Hepatocyte (in vitro differentiated cells): ENCODE measurements at regions not wholly inside any gene's neighbourhood (a gene's known extent, or its start where the extent isn't known, plus 50 kb on each side); places are given as distances from the start of the nearest gene placed in this dataset.

Source experiments
- DNase-seq: peaks from one replicate; pipeline ENCODE4 v3.0.0-alpha.2; 2016; ENCODE audit warnings: low spot score
- H2AFZ ChIP-seq: fragments of 200-600 bp; sonication (generic); 2 replicates; pipeline ENCODE4 v1.6.0; 2016; ENCODE audit warnings: antibody characterized with exemption, mild to moderate bottlenecking
- H3K27ac ChIP-seq: fragments of 200-600 bp; sonication (generic); 2 replicates; pipeline ENCODE4 v1.5.1; 2016; ENCODE audit warnings: mild to moderate bottlenecking
- H3K27me3 ChIP-seq: fragments of 200-600 bp; sonication (generic); 2 replicates; pipeline ENCODE4 v1.6.1; 2016
- H3K36me3 ChIP-seq: fragments of 200-600 bp; sonication (generic); replicated peaks from 2 replicates; pipeline ENCODE4 v1.5.1; 2016; ENCODE audit warnings: low read depth; ENCODE audit not compliant: insufficient read depth
- H3K4me1 ChIP-seq: fragments of 200-600 bp; sonication (generic); 2 replicates; pipeline ENCODE4 v1.5.1; 2016; ENCODE audit warnings: mild to moderate bottlenecking, moderate library complexity; ENCODE audit not compliant: insufficient read depth
- H3K4me2 ChIP-seq: fragments of 200-600 bp; sonication (generic); 2 replicates; pipeline ENCODE4 v1.6.0; 2016
- H3K4me3 ChIP-seq: fragments of 200-600 bp; sonication (generic); 2 replicates; pipeline ENCODE4 v1.5.1; 2016; ENCODE audit warnings: mild to moderate bottlenecking
- H3K79me2 ChIP-seq: fragments of 200-600 bp; sonication (generic); 2 replicates; pipeline ENCODE4 v1.6.0; 2017; ENCODE audit warnings: mild to moderate bottlenecking
- H3K9me2 ChIP-seq: fragments of 200-600 bp; sonication (generic); replicated peaks from 2 replicates; pipeline ENCODE4 v1.6.0; 2017; ENCODE audit warnings: mild to moderate bottlenecking; ENCODE audit not compliant: insufficient read depth
- H3K9me3 ChIP-seq: fragments of 200-600 bp; sonication (generic); 2 replicates; pipeline ENCODE4 v1.5.1; 2016; ENCODE audit warnings: low read depth, mild to moderate bottlenecking
- H4K20me1 ChIP-seq: fragments of 200-600 bp; sonication (generic); 2 replicates; pipeline ENCODE4 v1.6.0; 2016; ENCODE audit warnings: mild to moderate bottlenecking; ENCODE audit not compliant: insufficient read depth, poor library complexity, severe bottlenecking
- EZH2 ChIP-seq: fragments of 200-600 bp; sonication (generic); IDR thresholded peaks from 2 replicates; pipeline ENCODE4 v1.6.1; 2016; ENCODE audit warnings: antibody characterized with exemption, mild to moderate bottlenecking, borderline replicate concordance
- EZH2phosphoT487 ChIP-seq: fragments of 200-600 bp; sonication (generic); IDR thresholded peaks from one replicate; pipeline ENCODE4 v1.6.1; 2018; ENCODE audit warnings: antibody characterized with exemption, mild to moderate bottlenecking, low read depth, moderate library complexity; ENCODE audit not compliant: unreplicated experiment, severe bottlenecking
- WGBS: methylation state at CpG from one replicate; pipeline ENCODE4 v1.1.6; 2016; ENCODE audit warnings: low lambda C conversion rate; ENCODE audit errors: missing lambda C conversion rate; 5-methylcytosine and 5-hydroxymethylcytosine counted together
- TF ChIP-seq, protein P1 (sequence below): fragments of 200-600 bp; sonication (generic); IDR thresholded peaks from 2 replicates; pipeline ENCODE4 v1.5.1; 2016; ENCODE audit warnings: antibody characterized with exemption, mild to moderate bottlenecking; ENCODE audit not compliant: poor library complexity

DNA sequence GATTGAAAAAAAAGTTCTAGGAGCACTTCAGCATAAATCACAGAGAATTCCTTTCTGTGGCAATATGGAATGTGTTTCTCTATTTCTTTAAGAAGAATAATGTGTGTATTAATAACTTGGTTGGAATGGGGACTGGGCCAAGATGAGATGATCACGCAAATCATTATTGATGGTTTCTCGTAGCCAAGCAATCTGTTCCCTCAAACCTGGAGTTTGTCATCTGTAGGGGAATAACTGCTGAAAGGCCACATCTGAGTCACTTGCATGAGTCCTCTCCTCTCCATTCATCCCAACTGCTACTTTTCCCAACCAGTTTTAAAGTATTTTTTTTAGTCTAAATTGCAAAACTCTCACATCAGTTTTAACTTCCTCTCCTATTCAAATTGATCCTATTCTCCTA, 480.4 kb downstream of the PLPP3 start:
- Histone ChIP-seq H2AFZ (no peak overlapping the region), H4K20me1 (no peaks in the 10 kb centered on the region), H3K27ac (no peak overlapping the region), H3K4me1 (no peaks in the 10 kb centered on the region), H3K4me3 (no peak overlapping the region), H3K36me3 (no peaks in the 10 kb centered on the region), H3K9me2 (no peaks in the 10 kb centered on the region), H3K9me3 (no peaks in the 10 kb centered on the region), H3K4me2 (no peak overlapping the region), H3K79me2 (no peaks in the 10 kb centered on the region), H3K27me3 (no peaks in the 10 kb centered on the region)
- DNase-seq, result no peak
- TF ChIP-seq EZH2 (no peak), EZH2phosphoT487 (no peak)
- TF ChIP-seq, protein P1, sequence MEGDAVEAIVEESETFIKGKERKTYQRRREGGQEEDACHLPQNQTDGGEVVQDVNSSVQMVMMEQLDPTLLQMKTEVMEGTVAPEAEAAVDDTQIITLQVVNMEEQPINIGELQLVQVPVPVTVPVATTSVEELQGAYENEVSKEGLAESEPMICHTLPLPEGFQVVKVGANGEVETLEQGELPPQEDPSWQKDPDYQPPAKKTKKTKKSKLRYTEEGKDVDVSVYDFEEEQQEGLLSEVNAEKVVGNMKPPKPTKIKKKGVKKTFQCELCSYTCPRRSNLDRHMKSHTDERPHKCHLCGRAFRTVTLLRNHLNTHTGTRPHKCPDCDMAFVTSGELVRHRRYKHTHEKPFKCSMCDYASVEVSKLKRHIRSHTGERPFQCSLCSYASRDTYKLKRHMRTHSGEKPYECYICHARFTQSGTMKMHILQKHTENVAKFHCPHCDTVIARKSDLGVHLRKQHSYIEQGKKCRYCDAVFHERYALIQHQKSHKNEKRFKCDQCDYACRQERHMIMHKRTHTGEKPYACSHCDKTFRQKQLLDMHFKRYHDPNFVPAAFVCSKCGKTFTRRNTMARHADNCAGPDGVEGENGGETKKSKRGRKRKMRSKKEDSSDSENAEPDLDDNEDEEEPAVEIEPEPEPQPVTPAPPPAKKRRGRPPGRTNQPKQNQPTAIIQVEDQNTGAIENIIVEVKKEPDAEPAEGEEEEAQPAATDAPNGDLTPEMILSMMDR, result no peak
- 77% methylated on average over 2 of the region's 2 CpGs for WGBS

DNA sequence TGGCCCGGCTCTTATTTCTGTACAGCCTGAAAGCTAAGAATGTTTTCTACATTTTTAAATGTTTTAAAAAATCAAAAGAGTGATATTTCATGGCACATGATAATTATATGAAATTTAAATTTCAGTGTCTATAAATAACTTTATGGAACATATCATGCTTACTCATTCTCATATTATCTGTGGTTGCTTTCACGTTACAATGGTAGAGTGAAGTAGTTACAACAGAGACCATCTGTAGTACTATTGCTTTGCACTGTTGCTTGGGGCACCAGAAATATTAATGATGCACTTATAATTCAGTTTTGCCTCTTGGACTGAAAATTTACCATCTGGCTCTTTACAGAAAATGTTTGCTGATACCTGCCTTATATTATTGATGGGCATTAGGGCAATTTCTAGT, 481.6 kb downstream of the PLPP3 start:
- no peak overlapping the region for H2AFZ ChIP-seq
- no peaks in the 10 kb centered on the region for H3K4me1 ChIP-seq
- no peaks in the 10 kb centered on the region for H3K79me2 ChIP-seq
- no peaks in the 10 kb centered on the region for H4K20me1 ChIP-seq
- no peaks in the 10 kb centered on the region for H3K36me3 ChIP-seq
- H3K27me3 ChIP-seq, result no peaks in the 10 kb centered on the region
- no peaks in the 10 kb centered on the region for H3K9me3 ChIP-seq
- TF ChIP-seq, protein P1, result no peak
- no peak for TF ChIP-seq EZH2
- no peak for TF ChIP-seq EZH2phosphoT487
- H3K27ac ChIP-seq, result no peak overlapping the region
- H3K4me3 ChIP-seq, result no peak overlapping the region
- 92% methylated on average over 2 of the region's 2 CpGs for WGBS
- H3K9me2 ChIP-seq, result no peaks in the 10 kb centered on the region
- DNase-seq, result no peak
- no peak overlapping the region for H3K4me2 ChIP-seq

DNA sequence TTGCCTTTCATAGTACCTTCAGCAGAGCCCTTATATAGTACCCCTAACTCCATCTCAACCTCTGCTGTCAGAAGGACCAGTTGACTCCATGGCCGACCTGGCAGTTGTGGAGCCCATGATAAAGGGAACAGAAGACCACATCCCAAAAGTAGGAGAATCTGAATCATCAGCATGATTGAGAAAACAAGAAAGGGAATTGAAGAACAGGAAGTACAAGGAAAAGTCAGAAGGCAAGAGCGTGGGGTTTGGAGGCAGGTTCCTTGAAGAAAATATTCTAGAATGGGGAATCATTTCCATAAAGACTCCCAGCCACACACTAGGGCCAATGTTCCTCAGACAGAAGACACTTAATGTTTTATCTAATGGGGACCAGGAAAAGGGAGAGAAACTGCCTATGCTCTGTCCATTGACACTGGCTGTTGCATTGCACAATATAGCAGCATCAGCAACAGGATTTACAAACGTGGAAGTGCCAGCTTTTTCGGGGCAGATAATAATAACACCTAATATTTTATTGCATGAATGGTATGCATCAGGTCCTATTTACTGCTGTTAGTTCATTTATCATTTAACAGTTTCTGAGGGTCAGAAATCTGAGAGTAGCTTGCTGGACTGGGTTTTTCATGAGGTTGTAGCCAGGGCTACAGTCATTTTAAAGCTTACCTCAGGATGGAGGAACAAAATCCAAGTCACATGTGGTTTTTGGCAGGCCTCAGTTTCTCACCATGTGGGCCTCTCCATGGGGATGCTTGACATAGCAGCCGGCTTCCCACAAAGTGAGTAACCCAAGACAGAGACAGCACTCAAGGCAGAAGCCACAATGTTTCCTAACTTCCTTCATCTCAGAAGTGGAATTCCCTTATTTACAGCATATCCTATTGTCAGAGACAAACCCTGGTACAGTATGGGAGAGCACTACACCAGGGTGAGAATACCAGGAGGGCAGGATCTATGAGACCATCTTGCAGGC, 483.4 kb downstream of the PLPP3 start:
- no peak overlapping the region for H3K4me2 ChIP-seq
- H4K20me1 ChIP-seq, result no peaks in the 10 kb centered on the region
- no peak overlapping the region for H3K27ac ChIP-seq
- H3K9me3 ChIP-seq, result no peaks in the 10 kb centered on the region
- 79% methylated on average over 5 of the region's 5 CpGs for WGBS
- H3K79me2 ChIP-seq, result no peaks in the 10 kb centered on the region
- no peaks in the 10 kb centered on the region for H3K9me2 ChIP-seq
- no peak overlapping the region for H2AFZ ChIP-seq
- no peak for TF ChIP-seq EZH2
- TF ChIP-seq EZH2phosphoT487, result no peak
- TF ChIP-seq, protein P1, result no peak
- H3K36me3 ChIP-seq, result no peaks in the 10 kb centered on the region
- H3K4me1 ChIP-seq, result no peaks in the 10 kb centered on the region
- no peak overlapping the region for H3K4me3 ChIP-seq
- H3K27me3 ChIP-seq, result no peaks in the 10 kb centered on the region
- DNase-seq, result no peak
